H1 (cell line): ENCODE measurements at regions not wholly inside any gene's neighbourhood (a gene's known extent, or its start where the extent isn't known, plus 50 kb on each side); places are given as distances from the start of the nearest gene placed in this dataset.

Experiments used
- BACH1 ChIP-seq: IDR thresholded peaks from 2 replicates; pipeline ENCODE4 v1.6.1; 2012; ENCODE audit warnings: low read length, improper control_type of control experiment
- CHD1 ChIP-seq: IDR thresholded peaks from 2 replicates; pipeline ENCODE4 v1.6.1; 2012; ENCODE audit warnings: low read depth, low read length, improper control_type of control experiment
- CREB1 ChIP-seq: IDR thresholded peaks from 2 replicates; pipeline ENCODE4 v1.6.1; 2012; ENCODE audit warnings: inconsistent platforms
- CTCF ChIP-seq, 3 experiments: IDR thresholded peaks; 1 replicate in 2 of 3; 2 replicates in 1 of 3; pipeline versions ENCODE4 v1.5.1 to v1.6.1; 2011; ENCODE audit warnings: low read length in 3 of 3, mild to moderate bottlenecking in 3 of 3, inconsistent platforms in 2 of 3, low read depth in 1 of 3, moderate library complexity in 1 of 3; ENCODE audit not compliant: insufficient read depth in 1 of 3; ENCODE audit errors: control extremely low read depth in 1 of 3
- EP300 ChIP-seq, 2 experiments: IDR thresholded peaks; 1 replicate in 1 of 2; 2 replicates in 1 of 2; pipeline ENCODE4 v1.6.1; 2011 to 2012; ENCODE audit warnings: low read depth in 2 of 2, low read length in 2 of 2, mild to moderate bottlenecking in 2 of 2, borderline replicate concordance in 1 of 2, inconsistent platforms in 1 of 2, moderate library complexity in 1 of 2
- EZH2 ChIP-seq: fragments of 200-600 bp; sonication (generic); IDR thresholded peaks from 2 replicates; pipeline ENCODE4 v1.7.1; 2012; ENCODE audit warnings: low read depth, mild to moderate bottlenecking, moderate library complexity, low read length, inconsistent platforms; ENCODE audit not compliant: severe bottlenecking
- HDAC6 ChIP-seq: IDR thresholded peaks from one replicate; pipeline ENCODE4 v1.7.1; 2012; ENCODE audit warnings: low read depth, mild to moderate bottlenecking, inconsistent platforms, low read length, moderate library complexity
- JUN ChIP-seq: IDR thresholded peaks from 2 replicates; pipeline ENCODE4 v1.6.1; 2011; ENCODE audit warnings: low read depth, mild to moderate bottlenecking, improper control_type of control experiment, low read length
- POLR2A ChIP-seq, 2 experiments: IDR thresholded peaks; 1 replicate in 1 of 2; 2 replicates in 1 of 2; pipeline ENCODE4 v1.6.1; 2011; ENCODE audit warnings: low read depth in 2 of 2, low read length in 2 of 2, mild to moderate bottlenecking in 2 of 2; ENCODE audit errors: control extremely low read depth in 1 of 2
- RNF2 ChIP-seq: fragments of 200-900, 300-1000 bp; sonication (generic); IDR thresholded peaks from 2 replicates; pipeline ENCODE4 v1.7.1; 2016; ENCODE audit warnings: borderline replicate concordance, low read depth, mild to moderate bottlenecking, antibody characterized with exemption, low read length; ENCODE audit not compliant: poor library complexity, severe bottlenecking; ENCODE audit errors: missing control alignments
- SIX5 ChIP-seq: IDR thresholded peaks from 2 replicates; pipeline ENCODE4 v1.6.1; 2011; ENCODE audit warnings: mild to moderate bottlenecking, low read depth, low read length
- SP2 ChIP-seq: IDR thresholded peaks from 2 replicates; pipeline ENCODE4 v1.6.1; 2012; ENCODE audit warnings: mild to moderate bottlenecking, low read length, inconsistent platforms
- TBP ChIP-seq: IDR thresholded peaks from 2 replicates; pipeline ENCODE4 v1.6.1; 2011; ENCODE audit warnings: low read depth, low read length, improper control_type of control experiment
- USF2 ChIP-seq: IDR thresholded peaks from 2 replicates; pipeline ENCODE4 v1.6.1; 2011; ENCODE audit warnings: low read length, improper control_type of control experiment

GRCh38 chr3:115293321-115293720 lies 146.2 kb upstream of the ZBTB20 start:
- TF ChIP-seq JUN, result no peak
- TF ChIP-seq POLR2A (IDR thresholded peaks at IDR 0.05; ENCODE audit: control extremely low read depth in 1 of 2, low read depth in 2 of 2, low read length in 2 of 2), result no peak
- TF ChIP-seq CTCF (IDR thresholded peaks at IDR 0.05; ENCODE audit: control extremely low read depth in 1 of 3, insufficient read depth in 1 of 3, low read depth in 1 of 3, low read length in 3 of 3), result no peak
- TF ChIP-seq CREB1, result no peak
- no peak for TF ChIP-seq EZH2
- TF ChIP-seq RNF2, result no peak
- TF ChIP-seq EP300 (IDR thresholded peaks at IDR 0.05; ENCODE audit: borderline replicate concordance in 1 of 2, low read depth in 2 of 2, low read length in 2 of 2), result no peak
- no peak for TF ChIP-seq CHD1
- TF ChIP-seq TBP, result no peak
- no peak for TF ChIP-seq BACH1
- no peak for TF ChIP-seq SIX5
- no peak for TF ChIP-seq SP2
- TF ChIP-seq HDAC6, result no peak
- TF ChIP-seq USF2, result no peak
